ENCODE measurements at regions not wholly inside any gene's neighbourhood (a gene's known extent, or its start where the extent isn't known, plus 50 kb on each side); places are given as distances from the start of the nearest gene placed in this dataset.

DNA sequence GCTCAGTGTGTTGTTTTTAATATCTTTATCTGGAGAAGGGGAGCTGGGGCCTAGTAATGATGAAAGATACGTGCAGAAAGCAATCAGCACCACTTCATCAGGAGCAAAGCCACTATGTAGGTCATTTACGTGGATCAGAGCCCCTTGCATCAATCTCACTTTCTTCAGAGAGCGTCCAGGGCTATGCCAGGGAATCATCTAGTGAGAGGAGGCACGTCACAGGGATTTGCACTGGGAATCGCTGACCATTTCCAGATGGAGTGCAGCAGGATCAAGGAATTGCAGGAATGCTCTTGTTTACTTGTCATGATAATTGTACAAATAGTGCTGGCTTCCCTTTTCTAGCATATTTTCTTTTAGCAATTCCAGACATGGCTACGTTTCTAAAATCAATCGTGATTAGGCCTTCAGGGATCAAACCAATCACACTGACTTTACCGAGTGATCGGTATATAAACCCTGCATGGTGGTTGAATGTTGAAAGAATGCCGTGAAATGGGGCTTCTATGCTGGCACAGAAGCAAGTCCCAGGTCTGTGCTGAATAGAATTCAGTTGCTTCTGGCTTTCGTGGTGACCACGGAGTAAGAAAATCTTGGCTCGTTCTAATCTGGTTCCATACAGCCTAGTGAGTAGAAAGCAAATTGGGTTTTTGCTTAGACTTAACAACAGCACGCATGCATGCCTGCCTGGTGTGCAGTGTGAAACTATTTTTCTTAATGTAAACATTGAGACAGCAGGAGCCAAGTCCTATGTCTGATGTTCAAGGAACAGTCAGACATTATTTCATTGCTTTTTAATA is 122.8 kb downstream of the TMEM200C start:
- Histone ChIP-seq H3K27ac (ENCODE audit: low read depth, low read length) (no peak overlapping the region), H3K27me3 (ENCODE audit: control insufficient read depth, low read length) (no peaks in the 10 kb centered on the region), H3K36me3 (ENCODE audit: control insufficient read depth, low read length) (no peaks in the 10 kb centered on the region), H3K9me3 (ENCODE audit: control insufficient read depth, insufficient read depth, low read length) (no peaks in the 10 kb centered on the region), H3K79me2 (ENCODE audit: control insufficient read depth, low read length) (no peaks in the 10 kb centered on the region), H3K4me1 (ENCODE audit: control insufficient read depth, low read length) (no peaks in the 10 kb centered on the region), H3K9me2 (replicated peaks; ENCODE audit: control insufficient read depth, low read length) (no peaks in the 10 kb centered on the region), H4K20me1 (ENCODE audit: control insufficient read depth, insufficient read depth, low read depth, low read length) (no peaks in the 10 kb centered on the region), H3K4me2 (ENCODE audit: low read length) (no peak overlapping the region), H3F3A (ENCODE audit: control insufficient read depth, insufficient read depth) (no peaks in the 10 kb centered on the region), H3K4me3 (ENCODE audit: low read length) (no peak overlapping the region)
- TF ChIP-seq, protein P1, sequence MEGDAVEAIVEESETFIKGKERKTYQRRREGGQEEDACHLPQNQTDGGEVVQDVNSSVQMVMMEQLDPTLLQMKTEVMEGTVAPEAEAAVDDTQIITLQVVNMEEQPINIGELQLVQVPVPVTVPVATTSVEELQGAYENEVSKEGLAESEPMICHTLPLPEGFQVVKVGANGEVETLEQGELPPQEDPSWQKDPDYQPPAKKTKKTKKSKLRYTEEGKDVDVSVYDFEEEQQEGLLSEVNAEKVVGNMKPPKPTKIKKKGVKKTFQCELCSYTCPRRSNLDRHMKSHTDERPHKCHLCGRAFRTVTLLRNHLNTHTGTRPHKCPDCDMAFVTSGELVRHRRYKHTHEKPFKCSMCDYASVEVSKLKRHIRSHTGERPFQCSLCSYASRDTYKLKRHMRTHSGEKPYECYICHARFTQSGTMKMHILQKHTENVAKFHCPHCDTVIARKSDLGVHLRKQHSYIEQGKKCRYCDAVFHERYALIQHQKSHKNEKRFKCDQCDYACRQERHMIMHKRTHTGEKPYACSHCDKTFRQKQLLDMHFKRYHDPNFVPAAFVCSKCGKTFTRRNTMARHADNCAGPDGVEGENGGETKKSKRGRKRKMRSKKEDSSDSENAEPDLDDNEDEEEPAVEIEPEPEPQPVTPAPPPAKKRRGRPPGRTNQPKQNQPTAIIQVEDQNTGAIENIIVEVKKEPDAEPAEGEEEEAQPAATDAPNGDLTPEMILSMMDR (IDR thresholded peaks at IDR 0.05; ENCODE audit: low read depth, low read length, poor library complexity, severe bottlenecking): no peak
- no peak for TF ChIP-seq EZH2phosphoT487 (IDR thresholded peaks at IDR 0.05; ENCODE audit: borderline replicate concordance, low read length)

GRCh38 chr18:5771343-5771742 is 124.0 kb downstream of the TMEM200C start:
- TF ChIP-seq EZH2phosphoT487 (IDR thresholded peaks at IDR 0.05; ENCODE audit: borderline replicate concordance, low read length): no peak
- TF ChIP-seq, protein P1 (IDR thresholded peaks at IDR 0.05; ENCODE audit: low read depth, low read length, poor library complexity, severe bottlenecking): no peak
- no peaks in the 10 kb centered on the region for H4K20me1 ChIP-seq (ENCODE audit: control insufficient read depth, insufficient read depth, low read depth, low read length)

DNA sequence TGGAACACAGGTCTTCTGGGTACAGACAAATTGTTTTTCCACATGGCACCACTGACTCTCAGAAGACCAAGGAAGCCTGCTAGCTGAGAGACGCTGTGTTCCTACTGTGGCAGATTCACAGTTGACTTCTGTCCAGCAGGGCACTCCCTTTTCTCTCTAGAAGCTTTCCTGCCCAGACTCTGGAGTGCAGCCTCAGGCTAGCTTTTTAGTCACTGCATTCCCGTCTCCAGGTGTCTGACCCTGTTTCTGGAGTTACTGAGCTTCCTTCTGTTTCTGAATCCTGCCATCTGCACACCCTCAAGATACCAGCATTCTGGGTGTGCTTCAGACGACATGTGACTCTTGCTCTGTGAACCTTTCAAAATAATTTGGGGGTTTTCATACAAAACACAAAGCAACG is 125.1 kb downstream of the TMEM200C start:
- H3F3A ChIP-seq (ENCODE audit: control insufficient read depth, insufficient read depth): no peaks in the 10 kb centered on the region
- H3K9me3 ChIP-seq (ENCODE audit: control insufficient read depth, insufficient read depth, low read length): no peaks in the 10 kb centered on the region
- H3K9me2 ChIP-seq (replicated peaks; ENCODE audit: control insufficient read depth, low read length): no peaks in the 10 kb centered on the region
- no peak for TF ChIP-seq EZH2phosphoT487 (IDR thresholded peaks at IDR 0.05; ENCODE audit: borderline replicate concordance, low read length)
- TF ChIP-seq, protein P1 (IDR thresholded peaks at IDR 0.05; ENCODE audit: low read depth, low read length, poor library complexity, severe bottlenecking): no peak
- H3K4me3 ChIP-seq (ENCODE audit: low read length): no peak overlapping the region
- H3K79me2 ChIP-seq (ENCODE audit: control insufficient read depth, low read length): no peaks in the 10 kb centered on the region
- no peaks in the 10 kb centered on the region for H3K4me1 ChIP-seq (ENCODE audit: control insufficient read depth, low read length)
- H3K27ac ChIP-seq (ENCODE audit: low read depth, low read length): no peak overlapping the region
- no peaks in the 10 kb centered on the region for H3K36me3 ChIP-seq (ENCODE audit: control insufficient read depth, low read length)
- H3K4me2 ChIP-seq (ENCODE audit: low read length): no peak overlapping the region
- no peaks in the 10 kb centered on the region for H3K27me3 ChIP-seq (ENCODE audit: control insufficient read depth, low read length)
- no peaks in the 10 kb centered on the region for H4K20me1 ChIP-seq (ENCODE audit: control insufficient read depth, insufficient read depth, low read depth, low read length)

More at GRCh38 chr18:5771343-5771742, 124.0 kb downstream of the TMEM200C start:
- H3K4me1 ChIP-seq (ENCODE audit: control insufficient read depth, low read length): no peaks in the 10 kb centered on the region
- no peaks in the 10 kb centered on the region for H3K79me2 ChIP-seq (ENCODE audit: control insufficient read depth, low read length)
- H3K9me2 ChIP-seq (replicated peaks; ENCODE audit: control insufficient read depth, low read length): no peaks in the 10 kb centered on the region
- H3F3A ChIP-seq (ENCODE audit: control insufficient read depth, insufficient read depth): no peaks in the 10 kb centered on the region
- H3K4me2 ChIP-seq (ENCODE audit: low read length): no peak overlapping the region
- H3K9me3 ChIP-seq (ENCODE audit: control insufficient read depth, insufficient read depth, low read length): no peaks in the 10 kb centered on the region
- no peaks in the 10 kb centered on the region for H3K36me3 ChIP-seq (ENCODE audit: control insufficient read depth, low read length)
- H3K4me3 ChIP-seq (ENCODE audit: low read length): no peak overlapping the region
- H3K27ac ChIP-seq (ENCODE audit: low read depth, low read length): no peak overlapping the region
- no peaks in the 10 kb centered on the region for H3K27me3 ChIP-seq (ENCODE audit: control insufficient read depth, low read length)

All from DOHH2 (cell line).